GM12872 (cell line): ENCODE measurements at regions not wholly inside any gene's neighbourhood (a gene's known extent, or its start where the extent isn't known, plus 50 kb on each side); places are given as distances from the start of the nearest gene placed in this dataset.

Source experiments
- TF ChIP-seq, protein P1 (sequence below): IDR thresholded peaks from 3 replicates; pipeline ENCODE4 v1.5.1; 2011; ENCODE audit warnings: low read depth, mild to moderate bottlenecking, low read length, moderate library complexity; ENCODE audit not compliant: insufficient read depth

GRCh38 chr10:58932577-58933314 lies 243.7 kb upstream of the PHYHIPL start:
- TF ChIP-seq, protein P1, sequence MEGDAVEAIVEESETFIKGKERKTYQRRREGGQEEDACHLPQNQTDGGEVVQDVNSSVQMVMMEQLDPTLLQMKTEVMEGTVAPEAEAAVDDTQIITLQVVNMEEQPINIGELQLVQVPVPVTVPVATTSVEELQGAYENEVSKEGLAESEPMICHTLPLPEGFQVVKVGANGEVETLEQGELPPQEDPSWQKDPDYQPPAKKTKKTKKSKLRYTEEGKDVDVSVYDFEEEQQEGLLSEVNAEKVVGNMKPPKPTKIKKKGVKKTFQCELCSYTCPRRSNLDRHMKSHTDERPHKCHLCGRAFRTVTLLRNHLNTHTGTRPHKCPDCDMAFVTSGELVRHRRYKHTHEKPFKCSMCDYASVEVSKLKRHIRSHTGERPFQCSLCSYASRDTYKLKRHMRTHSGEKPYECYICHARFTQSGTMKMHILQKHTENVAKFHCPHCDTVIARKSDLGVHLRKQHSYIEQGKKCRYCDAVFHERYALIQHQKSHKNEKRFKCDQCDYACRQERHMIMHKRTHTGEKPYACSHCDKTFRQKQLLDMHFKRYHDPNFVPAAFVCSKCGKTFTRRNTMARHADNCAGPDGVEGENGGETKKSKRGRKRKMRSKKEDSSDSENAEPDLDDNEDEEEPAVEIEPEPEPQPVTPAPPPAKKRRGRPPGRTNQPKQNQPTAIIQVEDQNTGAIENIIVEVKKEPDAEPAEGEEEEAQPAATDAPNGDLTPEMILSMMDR, result no peak

GRCh38 chr10:58936364-58936763 lies 240.1 kb upstream of the PHYHIPL start:
- TF ChIP-seq, protein P1, result no peak

GRCh38 chr10:58937423-58937822 lies 239.0 kb upstream of the PHYHIPL start:
- TF ChIP-seq, protein P1, result no peak

- TF ChIP-seq, protein P1, result no peak
Measured at GRCh38 chr10:58942724-58943123, 233.7 kb upstream of the PHYHIPL start.

GRCh38 chr10:58943256-58943890 lies 233.1 kb upstream of the PHYHIPL start:
- TF ChIP-seq, protein P1, result no peak

DNA sequence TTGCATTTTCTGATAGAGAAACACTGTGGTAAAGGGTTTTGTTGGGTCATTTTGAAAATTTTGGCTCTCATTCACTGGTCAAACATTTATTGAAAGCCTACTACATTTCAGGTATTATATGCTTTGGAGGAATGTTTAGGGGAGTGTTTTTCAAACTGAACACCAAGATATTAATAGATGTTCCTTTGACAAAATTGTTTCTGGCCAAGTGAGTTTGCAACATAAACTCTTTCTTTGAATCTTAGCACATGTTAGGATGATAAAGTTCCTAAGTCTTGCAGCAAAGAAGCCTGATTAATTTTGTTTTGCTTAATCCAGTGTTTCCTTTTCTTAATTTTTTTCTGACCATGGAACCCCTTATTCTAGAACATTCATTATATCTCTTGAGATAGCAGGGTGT lies 232.5 kb upstream of the PHYHIPL start:
- TF ChIP-seq, protein P1, result no peak

DNA sequence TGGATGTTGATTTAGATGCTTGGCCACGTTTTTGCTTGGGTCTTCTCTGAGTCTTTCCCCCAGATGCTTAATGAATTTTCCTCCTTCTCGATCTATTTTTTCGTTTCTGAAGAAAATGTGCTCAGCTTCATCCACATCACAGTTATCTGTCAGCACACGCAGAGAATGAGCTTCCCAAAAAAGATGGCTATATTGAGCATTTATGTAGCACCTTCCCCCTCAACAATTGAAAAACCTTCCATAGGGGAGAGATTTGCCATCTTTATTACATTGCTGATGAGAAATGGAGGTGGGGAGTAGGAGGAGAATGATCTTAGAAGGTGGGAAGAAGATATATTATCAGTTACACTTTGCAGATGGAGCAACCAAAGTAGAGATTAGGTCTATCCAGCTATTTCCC lies 228.1 kb upstream of the PHYHIPL start:
- TF ChIP-seq, protein P1, result no peak
